Prostate gland (tissue), 2 donors: ENCODE measurements at regions not wholly inside any gene's neighbourhood (a gene's known extent, or its start where the extent isn't known, plus 50 kb on each side); places are given as distances from the start of the nearest gene placed in this dataset.

Source experiments
- DNase-seq: peaks from one replicate; pipeline ENCODE4 v3.0.0-alpha.2; 2019; ENCODE audit warnings: low spot score
- H3K27ac ChIP-seq, 2 donors: fragments of 200-600 bp; sonication (generic); 2 replicates each; pipeline ENCODE4 v1.5.1; 2017 to 2019
- H3K27me3 ChIP-seq: fragments of 200-600 bp; sonication (generic); replicated peaks from 2 replicates; pipeline ENCODE4 v1.5.1; 2019; ENCODE audit not compliant: insufficient read depth
- H3K36me3 ChIP-seq, 2 donors: fragments of 200-600 bp; sonication (generic); 1 replicate in 1 of 2; 2 replicates in 1 of 2; pipeline versions ENCODE4 v1.5.1 to v1.8.1; 2017 to 2019
- H3K4me1 ChIP-seq: fragments of 200-600 bp; sonication (generic); replicated peaks from 2 replicates; pipeline ENCODE4 v1.5.1; 2019
- H3K4me3 ChIP-seq, 2 donors: fragments of 200-600 bp; sonication (generic); 2 replicates each; pipeline ENCODE4 v1.5.1; 2017 to 2019
- H3K9me3 ChIP-seq: fragments of 200-600 bp; sonication (generic); 2 replicates; pipeline ENCODE4 v1.5.1; 2017
- CTCF ChIP-seq, 4 experiments: fragments of 200-600 bp in 2 of 4; fragments of 450-650 bp in 2 of 4; sonication (generic) in 2 of 4; IDR thresholded peaks; 1 replicate in 3 of 4; 2 replicates in 1 of 4; pipeline ENCODE4 v1.5.1; 2016 to 2019; ENCODE audit warnings: antibody characterized with exemption in 4 of 4, mild to moderate bottlenecking in 2 of 4, moderate library complexity in 2 of 4
- POLR2A ChIP-seq: fragments of 450-650 bp; IDR thresholded peaks from one replicate; pipeline ENCODE4 v1.6.1; 2016; ENCODE audit warnings: antibody characterized with exemption, mild to moderate bottlenecking
- POLR2AphosphoS5 ChIP-seq: sonication (generic); formaldehyde crosslinking; IDR thresholded peaks from one replicate; pipeline ENCODE4 v1.6.1; 2017; ENCODE audit warnings: antibody characterized with exemption
- WGBS: methylation state at CpG from one replicate; pipeline ENCODE4 v1.1.5; 2018; 5-methylcytosine and 5-hydroxymethylcytosine counted together
- intact Hi-C: fragments of 100-400 bp; cut with DNase I; formaldehyde crosslinking; loops from one replicate; pipeline ENCODE4 v1.14.2; 2022

- 93% methylated on average over 4 of the region's 4 CpGs for WGBS
- Histone ChIP-seq H3K27ac (no peak overlapping the region), H3K9me3 (no peaks in the 10 kb centered on the region), H3K27me3 (no peaks in the 10 kb centered on the region), H3K4me1 (no peaks in the 10 kb centered on the region), H3K4me3 (no peak overlapping the region), H3K36me3 (no peaks in the 10 kb centered on the region)
- TF ChIP-seq POLR2A, result no peak
- no peak for TF ChIP-seq CTCF (IDR thresholded peaks at IDR 0.05)
- no peak for TF ChIP-seq POLR2AphosphoS5
- intact Hi-C loops, result no loop called here
- no peak for DNase-seq
Measured at GRCh38 chr2:236962816-236963215, 122.9 kb upstream of the COPS8 start.

GRCh38 chr2:236963631-236964182 is 122.0 kb upstream of the COPS8 start:
- Histone ChIP-seq H3K4me1 (no peaks in the 10 kb centered on the region), H3K27ac (no peak overlapping the region), H3K4me3 (no peak overlapping the region), H3K36me3 (no peaks in the 10 kb centered on the region), H3K9me3 (no peaks in the 10 kb centered on the region), H3K27me3 (no peaks in the 10 kb centered on the region)
- TF ChIP-seq POLR2A (no peak), POLR2AphosphoS5 (no peak), CTCF (IDR thresholded peaks at IDR 0.05) (no peak)
- 94% methylated on average over 7 of the region's 7 CpGs for WGBS
- intact Hi-C loops, result no loop called here
- DNase-seq, result no peak

GRCh38 chr2:236964291-236964690 is 121.4 kb upstream of the COPS8 start:
- no peaks in the 10 kb centered on the region for H3K9me3 ChIP-seq
- DNase-seq, result no peak
- 88% methylated on average over 5 of the region's 5 CpGs for WGBS
- no peaks in the 10 kb centered on the region for H3K27me3 ChIP-seq
- no peaks in the 10 kb centered on the region for H3K4me1 ChIP-seq
- H3K36me3 ChIP-seq, result no peaks in the 10 kb centered on the region
- intact Hi-C loops, result no loop called here
- H3K4me3 ChIP-seq, result no peak overlapping the region
- TF ChIP-seq POLR2A, result no peak
- TF ChIP-seq POLR2AphosphoS5, result no peak
- TF ChIP-seq CTCF (IDR thresholded peaks at IDR 0.05), result no peak
- H3K27ac ChIP-seq, result no peak overlapping the region

GRCh38 chr2:236965021-236965840 is 120.5 kb upstream of the COPS8 start:
- Histone ChIP-seq H3K9me3 (no peaks in the 10 kb centered on the region), H3K27ac (no peak overlapping the region), H3K4me3 (no peak overlapping the region), H3K27me3 (no peaks in the 10 kb centered on the region), H3K36me3 (no peaks in the 10 kb centered on the region), H3K4me1 (no peaks in the 10 kb centered on the region)
- no peak for TF ChIP-seq POLR2AphosphoS5
- no peak for TF ChIP-seq POLR2A
- TF ChIP-seq CTCF (IDR thresholded peaks at IDR 0.05), result no peak
- intact Hi-C loops, result no loop called here
- no peak for DNase-seq
- WGBS, result 77% methylated on average over 13 of the region's 13 CpGs

GRCh38 chr2:236965841-236966096 is 119.9 kb upstream of the COPS8 start:
- Histone ChIP-seq H3K27ac (no peak overlapping the region), H3K36me3 (no peaks in the 10 kb centered on the region), H3K4me3 (no peak overlapping the region), H3K27me3 (no peaks in the 10 kb centered on the region), H3K9me3 (no peaks in the 10 kb centered on the region), H3K4me1 (no peaks in the 10 kb centered on the region)
- TF ChIP-seq POLR2A (no peak), CTCF (IDR thresholded peaks at IDR 0.05) (no peak), POLR2AphosphoS5 (no peak)
- intact Hi-C loops, result no loop called here
- no peak for DNase-seq
- WGBS, result 92% methylated on average over 1 of the region's 1 CpG
